ENCODE measurements at regions not wholly inside any gene's neighbourhood (a gene's known extent, or its start where the extent isn't known, plus 50 kb on each side); places are given as distances from the start of the nearest gene placed in this dataset.

- no peak for TF ChIP-seq FOXK1 (CRISPR knock-in tag; IDR thresholded peaks at IDR 0.05; ENCODE audit: borderline replicate concordance)
- no peak for TF ChIP-seq ZNF609 (CRISPR knock-in tag; IDR thresholded peaks at IDR 0.05; ENCODE audit: borderline replicate concordance)
- TF ChIP-seq GABPA (tag; conservative IDR thresholded peaks at IDR 0.05; ENCODE audit: low read depth): 0 out of 2 replicates have a peak, but pooled peaks have one; percentile 24
- TF ChIP-seq BACH1 (tag; IDR thresholded peaks at IDR 0.05): 0 out of 2 replicates have a peak, but pooled peaks have one; percentile 63
- TF ChIP-seq MEF2A (IDR thresholded peaks at IDR 0.05; ENCODE audit: control insufficient read depth, low read depth, low read length): no peak
- no peak for TF ChIP-seq ZNF232 (CRISPR knock-in tag; IDR thresholded peaks at IDR 0.05)
- no peak for TF ChIP-seq GATAD2A (IDR thresholded peaks at IDR 0.05)
- TF ChIP-seq GTF2A2 (tag; IDR thresholded peaks at IDR 0.05): no peak
- no peak for TF ChIP-seq RFX5 (IDR thresholded peaks at IDR 0.05; ENCODE audit: low read depth, low read length)
- TF ChIP-seq TAF15 (IDR thresholded peaks at IDR 0.05; ENCODE audit: low read depth, low read length): no peak
- TF ChIP-seq ZNF280A (IDR thresholded peaks at IDR 0.05; ENCODE audit: low read depth, partially characterized antibody): no peak
- no peak for TF ChIP-seq MAX (CRISPR knock-in tag; IDR thresholded peaks at IDR 0.05)
- TF ChIP-seq CCNT2 (IDR thresholded peaks at IDR 0.05; ENCODE audit: borderline replicate concordance, extremely low read depth, insufficient read length, low read depth, low read length): no peak
- no peak for TF ChIP-seq HINFP (tag; conservative IDR thresholded peaks at IDR 0.05; ENCODE audit: low read depth)
These were observed 75.8 kb upstream of the ZNF469 start (continued) for GRCh38 chr16:88306860-88307545.

Data from K562 (cell line).